Bone marrow (tissue), 2 donors: ENCODE measurements at regions not wholly inside any gene's neighbourhood (a gene's known extent, or its start where the extent isn't known, plus 50 kb on each side); places are given as distances from the start of the nearest gene placed in this dataset.

Experiments
- DNase-seq, 2 donors: peaks; one replicate each; lab custom pipeline; 2025; lab: John Stamatoyannopoulos, UW

DNA sequence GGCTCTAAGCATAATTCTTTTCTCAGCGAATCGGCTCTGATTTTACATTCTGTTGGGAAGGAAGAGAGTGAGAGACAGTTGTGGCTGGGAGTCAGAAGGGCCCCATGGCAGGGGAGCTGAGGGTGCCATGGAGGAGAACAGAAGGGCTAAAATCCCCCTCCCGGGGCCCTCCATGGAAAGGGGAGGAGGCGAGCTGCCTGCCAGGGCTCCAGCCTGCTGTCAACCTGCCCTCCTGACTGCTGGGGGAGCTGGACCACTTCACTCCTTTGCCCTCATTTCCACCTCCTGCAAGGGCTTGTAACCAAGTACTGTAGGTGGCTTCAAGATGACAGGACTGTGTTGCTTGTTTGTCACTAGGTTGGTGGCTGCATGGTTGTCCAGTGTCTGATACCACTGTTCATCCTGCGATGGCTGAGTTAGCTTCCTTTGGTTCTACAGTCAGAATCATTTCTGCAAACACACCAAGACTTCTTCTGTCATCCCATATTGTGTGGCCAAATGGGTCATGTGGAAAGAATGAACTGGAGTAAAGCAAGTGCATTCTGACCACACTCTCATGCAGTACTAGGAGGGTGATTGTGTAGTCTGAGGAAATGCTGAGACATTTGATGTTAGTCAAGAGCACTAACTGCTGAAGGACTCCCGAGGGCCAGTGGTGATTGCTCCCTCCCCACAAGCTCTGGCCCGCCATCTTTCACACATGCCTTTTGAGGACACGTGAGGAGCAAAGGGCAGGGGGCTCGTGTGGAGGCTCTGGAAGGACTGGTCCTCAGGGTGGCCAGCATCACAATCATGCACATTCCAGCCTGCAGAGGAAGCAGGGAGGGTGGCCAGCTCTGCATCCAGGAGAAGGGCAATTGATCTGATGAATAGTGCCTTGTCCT lies 307.2 kb downstream of the GADD45G start:
- DNase-seq: no peak

DNA sequence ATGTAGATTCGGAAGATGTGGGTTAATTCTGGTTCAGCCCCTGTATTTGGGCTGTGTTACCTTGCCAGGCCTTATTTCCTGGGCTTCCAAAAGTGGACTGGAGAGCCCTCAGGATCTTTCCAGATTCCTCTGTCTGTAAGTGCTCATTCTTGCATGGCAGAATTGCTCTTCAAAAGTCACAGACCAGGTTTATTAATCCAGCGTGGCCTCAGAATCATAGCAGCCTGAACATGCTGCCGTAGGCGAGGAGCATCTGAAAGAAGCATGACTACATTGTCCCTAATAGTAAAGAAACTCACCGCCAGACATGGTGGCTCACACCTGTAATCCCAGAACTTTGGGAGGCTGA lies 307.8 kb downstream of the GADD45G start:
- DNase-seq: no peak

DNA sequence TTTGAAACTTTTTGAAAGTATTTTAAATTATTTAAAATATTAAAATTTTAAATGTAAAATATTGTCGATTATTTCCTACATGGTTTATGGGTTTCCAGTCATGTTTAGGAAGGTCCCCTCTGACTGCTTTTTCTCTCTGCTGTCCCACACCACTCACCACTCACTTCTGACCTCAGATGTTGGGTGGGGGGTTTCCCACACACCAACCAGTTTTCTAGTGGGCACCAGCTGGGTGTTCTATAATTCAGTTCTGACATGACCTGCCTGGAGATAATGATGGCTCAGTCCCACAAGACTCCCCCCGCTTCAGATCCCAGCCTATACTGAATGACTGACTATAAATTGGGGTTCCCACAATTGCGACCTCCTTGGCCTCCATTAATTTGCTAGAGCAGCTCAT lies 310.4 kb downstream of the GADD45G start:
- no peak for DNase-seq

DNA sequence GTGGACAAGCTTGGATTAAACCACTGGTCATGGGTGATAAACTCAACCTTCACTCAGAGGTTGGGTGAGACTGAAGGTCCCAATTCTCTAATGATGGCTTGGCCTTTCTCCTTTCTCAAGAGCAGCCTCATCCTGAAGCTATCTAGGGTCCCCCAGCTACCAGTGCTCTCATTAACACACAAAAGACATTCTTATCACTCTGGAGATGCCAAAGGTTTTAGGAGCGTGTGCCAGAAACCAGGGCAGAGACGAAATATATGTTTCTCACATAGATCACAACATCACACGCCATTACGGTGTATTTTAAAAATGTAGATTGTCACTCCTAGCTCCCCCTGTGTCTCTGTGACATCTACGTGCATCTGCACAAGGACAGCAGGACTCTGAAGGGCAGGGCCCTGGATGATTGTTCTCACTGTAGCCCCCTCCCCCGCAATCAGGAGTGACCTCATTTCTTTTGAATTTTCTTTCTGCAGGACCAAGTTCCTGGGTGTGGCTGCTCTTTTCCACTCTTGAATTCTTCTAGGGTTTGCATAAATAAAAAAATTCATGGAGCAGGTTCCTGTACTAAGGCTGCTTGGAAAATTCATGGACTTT lies 311.3 kb downstream of the GADD45G start:
- no peak for DNase-seq

DNA sequence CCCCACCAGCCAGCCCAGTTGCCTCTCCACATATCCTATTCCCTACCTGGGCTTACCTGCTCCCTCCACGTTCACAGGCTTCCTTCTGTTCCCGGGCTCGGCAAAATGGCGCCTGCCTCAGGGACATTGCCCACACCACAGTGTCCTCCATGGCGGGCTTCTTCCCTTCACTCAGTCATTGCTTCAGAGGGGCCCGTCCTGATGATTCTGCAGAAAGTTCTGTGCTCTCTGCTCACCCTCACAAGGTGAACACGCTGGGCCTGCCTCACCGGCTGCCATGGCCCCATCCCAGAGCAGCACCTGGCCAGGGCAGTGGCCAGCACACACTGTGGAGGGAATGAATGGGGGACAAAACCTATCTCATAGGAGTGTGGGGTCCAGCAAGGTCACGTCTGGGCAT lies 313.0 kb downstream of the GADD45G start:
- DNase-seq: no peak

DNA sequence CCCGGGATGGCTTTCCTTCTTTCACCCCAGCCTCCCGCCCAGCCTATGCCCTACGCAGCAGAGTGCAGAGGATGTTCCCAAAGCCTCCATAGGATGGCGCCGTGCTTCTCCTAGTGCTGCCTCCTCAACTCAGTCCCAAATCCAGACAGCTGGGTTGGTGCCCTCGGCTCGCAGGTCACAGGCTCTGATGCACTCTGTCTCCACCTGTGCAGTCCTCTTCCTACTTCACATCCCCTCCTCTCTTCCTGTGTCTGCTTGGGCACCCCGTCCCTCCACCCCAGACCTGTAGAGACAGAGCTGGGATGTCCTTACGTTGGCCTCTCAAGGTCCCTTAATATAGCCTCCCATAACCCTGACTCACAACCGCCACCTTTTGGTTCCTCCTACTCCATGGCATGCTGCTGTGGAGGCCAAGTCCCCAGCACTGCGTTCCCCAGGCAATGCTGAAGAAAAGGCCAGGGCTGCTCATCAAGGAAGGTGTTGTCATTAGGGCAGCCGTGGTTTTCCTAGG lies 314.4 kb downstream of the GADD45G start:
- DNase-seq: peak in 1 of 2 donors; percentile 39

DNA sequence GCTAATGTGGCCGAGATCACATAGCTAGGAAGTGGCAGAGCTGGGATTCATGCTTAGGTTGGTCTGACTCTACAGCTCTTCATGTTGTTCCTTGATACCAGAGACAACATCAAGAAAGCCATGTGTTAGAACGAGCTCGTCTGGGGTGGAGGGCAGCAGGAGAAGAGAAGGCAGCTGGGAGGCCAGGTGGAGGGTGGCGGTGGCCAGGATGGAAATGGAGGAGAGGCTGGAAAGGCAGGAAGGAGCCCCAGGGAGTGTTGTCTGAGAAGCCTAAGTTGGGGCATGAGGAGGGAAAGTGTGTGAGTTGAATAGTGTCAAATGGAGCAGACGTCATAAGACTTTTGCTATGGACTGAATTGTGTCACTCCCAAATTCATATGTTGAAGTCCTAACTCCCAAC lies 315.3 kb downstream of the GADD45G start:
- no peak for DNase-seq

DNA sequence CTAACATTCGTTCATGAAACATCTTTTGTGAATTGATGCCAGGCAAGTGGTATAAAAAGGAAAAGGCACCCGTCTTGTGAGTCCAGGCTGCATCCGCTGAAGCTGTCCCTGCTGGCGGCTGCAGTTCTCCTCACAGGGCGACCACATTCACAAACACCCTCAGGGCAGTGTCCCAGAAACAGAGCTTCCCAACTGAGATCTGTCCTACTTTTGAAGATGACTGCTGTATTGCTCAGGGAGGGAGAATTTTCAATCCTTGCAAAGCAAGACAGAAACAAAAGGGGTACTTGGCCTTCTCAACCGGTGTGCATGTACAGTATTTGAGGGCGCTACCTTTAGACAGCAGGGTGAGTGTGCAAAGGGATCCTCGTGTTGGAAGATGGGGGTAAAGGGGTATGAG lies 316.1 kb downstream of the GADD45G start:
- no peak for DNase-seq

DNA sequence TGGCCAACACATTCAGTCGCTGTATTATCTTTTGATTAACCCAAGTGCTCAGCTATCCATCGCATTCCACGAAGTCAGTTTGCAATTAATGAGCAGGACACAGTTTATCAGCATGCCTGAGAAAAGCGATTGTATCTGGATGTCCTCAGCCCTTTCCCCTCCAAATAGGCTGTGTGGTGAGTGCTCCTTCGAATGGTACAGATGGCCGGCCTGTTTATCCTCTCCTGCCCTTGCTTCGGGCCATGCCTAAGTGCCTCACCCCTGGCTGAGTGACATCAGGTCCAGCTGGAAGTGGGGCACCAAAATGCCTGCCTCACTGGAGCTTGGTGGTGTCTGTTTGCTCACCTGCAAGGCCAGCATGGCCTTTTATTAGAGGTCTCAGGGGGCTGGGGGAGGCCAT lies 317.3 kb downstream of the GADD45G start:
- no peak for DNase-seq

DNA sequence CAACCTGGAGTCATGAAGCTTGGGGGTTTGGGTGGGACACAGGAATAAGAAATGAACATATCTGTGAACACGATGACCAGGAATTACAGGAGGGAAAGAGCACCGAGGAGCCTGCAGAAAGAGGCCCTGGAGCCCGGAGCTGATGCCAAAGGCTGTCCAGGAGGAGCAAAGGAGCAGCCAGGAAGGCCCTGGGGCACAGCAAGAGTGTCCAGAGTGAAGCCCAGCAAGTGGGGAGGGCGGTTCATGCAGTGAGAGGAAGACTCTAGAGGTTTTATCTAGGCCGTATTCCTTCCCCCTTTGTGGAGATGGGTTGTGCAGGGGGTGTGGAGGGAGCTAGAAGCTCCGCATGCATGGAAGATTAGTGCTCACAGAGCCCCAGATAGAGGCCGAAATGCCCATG lies 318.4 kb downstream of the GADD45G start:
- no peak for DNase-seq

DNA sequence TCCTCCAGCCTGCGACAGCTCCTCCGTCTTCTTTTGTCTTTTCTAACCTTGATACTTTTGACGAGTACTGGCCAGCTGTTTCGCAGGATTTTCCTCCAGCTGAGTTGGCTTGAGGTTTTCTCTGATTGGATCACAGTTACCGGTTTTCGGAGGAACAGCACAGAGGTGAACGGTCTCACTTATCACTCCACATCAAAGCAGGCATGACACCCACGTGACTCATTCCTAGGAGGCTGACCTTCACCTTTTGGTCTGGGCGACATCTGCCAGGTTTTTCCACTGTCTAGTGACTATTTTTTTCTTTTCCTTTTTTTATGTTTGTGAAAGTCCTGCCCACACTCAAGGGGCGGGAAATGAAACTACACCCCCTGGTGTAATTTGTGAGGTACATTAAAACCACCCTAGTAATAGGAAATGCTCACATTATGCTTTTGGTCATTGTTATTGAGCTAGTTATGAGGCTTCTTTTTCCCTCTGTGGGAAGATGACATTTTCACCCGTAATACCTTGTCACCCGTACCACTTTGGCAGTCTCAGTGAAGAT lies 319.2 kb downstream of the GADD45G start:
- DNase-seq: no peak

DNA sequence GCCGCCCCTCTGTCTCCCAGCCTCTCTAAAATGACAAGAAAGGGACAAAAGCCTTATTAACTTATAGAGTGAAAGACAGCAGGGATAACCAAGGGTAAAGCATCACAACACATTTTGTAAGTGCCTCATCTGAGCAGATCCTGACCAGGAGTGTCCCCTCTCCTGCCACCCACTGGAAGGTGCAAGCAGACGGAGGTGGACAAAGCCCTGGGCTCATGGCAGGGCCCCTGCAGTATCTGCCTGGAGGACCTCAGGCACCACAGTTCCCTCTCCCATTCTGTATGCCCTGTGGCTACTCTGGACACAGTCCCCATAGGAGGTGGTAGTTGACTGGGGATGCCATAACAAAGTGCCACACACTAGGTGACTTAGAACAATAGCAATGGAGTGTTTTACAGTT lies 319.8 kb downstream of the GADD45G start:
- no peak for DNase-seq

DNA sequence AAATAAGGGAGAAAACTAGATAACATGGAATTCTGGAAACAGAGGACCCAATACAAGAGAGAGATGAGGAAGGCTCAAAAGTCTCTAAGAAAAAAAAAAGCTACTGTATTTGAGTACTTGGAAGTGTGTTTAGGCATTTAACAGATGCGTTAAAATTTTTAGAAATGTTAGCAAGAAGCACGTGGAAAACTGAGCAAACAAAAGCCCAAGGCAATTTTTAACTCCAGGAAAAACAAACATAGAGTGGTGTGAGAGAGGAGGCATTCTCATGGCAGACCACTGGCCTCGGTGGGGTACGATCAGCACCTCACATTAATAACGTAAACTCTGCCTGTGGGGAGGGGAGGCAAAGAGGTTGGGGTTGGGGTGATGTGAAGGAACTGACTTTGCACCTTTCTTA lies 321.4 kb downstream of the GADD45G start:
- DNase-seq: no peak

DNA sequence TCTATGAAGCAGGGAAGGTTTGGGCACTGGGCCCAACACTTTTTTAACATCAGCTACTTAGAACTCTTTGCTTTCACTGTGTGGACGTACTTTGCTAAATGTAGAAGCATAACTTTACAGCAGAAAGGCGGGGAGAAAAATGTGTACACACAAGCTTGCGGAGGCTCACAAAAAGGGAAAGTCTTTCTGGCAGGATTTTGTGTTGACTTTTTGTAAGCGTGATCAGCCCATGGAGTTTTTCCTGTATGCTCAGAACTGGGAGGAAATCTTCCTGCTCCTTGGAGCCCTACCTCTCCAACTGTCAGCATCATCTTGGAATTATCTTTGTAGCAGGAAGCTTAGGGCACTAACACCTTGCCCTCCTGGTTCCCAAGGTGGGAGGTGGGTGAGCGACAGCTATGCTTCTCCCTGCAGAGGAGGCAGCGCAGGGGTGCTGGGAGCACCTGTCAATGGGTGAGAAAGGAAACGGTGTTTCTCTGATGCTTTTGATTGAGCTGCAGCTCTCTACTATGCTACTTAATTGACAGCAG lies 321.9 kb downstream of the GADD45G start:
- DNase-seq: no peak

DNA sequence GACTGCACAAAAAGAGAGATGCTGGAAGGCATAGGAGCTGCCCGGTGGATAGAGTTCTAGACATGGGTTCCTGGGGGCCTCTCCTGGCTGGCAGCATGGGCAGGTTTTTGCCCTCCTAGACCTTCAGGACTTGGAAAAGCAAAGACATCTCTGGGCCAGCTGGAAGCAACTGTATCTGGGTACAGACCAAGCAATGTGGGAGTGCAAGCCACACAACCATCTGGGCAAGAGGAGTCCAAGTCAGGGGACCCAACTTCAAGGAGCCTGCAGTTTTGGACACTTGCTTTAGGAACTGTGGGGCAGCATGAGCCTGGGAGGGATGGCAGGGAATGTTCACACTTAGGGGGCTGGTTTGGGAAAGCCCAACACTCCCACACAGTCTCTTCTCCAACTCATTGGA lies 323.3 kb downstream of the GADD45G start:
- no peak for DNase-seq

DNA sequence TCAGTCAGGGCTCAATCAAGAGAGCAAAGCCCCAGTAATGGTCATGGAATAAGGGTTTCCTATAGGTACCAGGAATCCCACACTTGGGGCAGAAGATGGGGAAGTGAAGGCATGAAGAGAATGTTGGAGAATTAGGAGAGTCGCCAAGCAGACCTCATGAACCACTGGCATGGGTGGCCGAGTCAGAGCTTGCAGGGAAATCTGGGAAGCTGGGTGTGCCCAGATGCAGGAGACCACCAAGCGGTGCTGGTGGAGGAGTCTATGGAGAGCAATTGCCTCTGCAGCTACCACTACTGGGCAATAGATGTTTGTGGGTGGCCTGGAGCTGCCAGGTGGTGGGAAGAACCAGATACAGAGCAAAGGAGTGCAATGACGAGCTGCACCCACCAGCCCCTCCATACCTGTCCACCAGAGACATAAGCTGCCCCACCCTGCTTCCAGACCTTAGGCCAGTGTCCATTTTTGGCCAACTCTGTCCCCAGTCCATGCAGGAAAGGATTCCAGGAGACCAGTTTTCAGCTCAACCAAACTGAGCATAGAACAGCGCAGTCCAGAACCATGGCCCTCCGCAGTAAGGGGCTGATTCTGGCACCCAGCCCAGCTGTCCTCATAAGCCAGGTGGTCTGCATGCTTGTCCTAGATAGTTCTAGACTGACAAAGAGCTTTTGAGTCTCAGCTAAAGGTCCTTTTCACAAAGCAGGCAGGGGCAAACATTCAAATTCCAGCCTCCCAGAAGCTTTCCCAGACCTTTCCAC lies 323.9 kb downstream of the GADD45G start:
- DNase-seq: no peak

DNA sequence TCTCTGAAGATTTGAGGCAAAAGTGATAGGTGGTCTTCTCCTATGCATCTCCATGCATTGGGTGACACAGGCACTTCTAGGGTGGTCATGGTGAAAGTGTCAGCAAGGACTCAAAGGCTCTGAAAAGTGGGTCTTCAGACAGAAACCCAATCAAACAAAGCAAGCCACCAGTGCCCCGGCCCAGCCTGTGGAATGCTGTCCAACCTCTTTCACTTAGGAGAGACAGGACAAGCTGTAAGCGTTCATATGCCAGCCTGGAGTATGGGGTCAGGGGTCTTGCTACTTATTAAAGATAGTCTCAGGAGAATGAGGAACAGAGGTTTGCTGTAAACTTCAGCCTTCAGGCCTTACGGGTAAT lies 324.5 kb downstream of the GADD45G start:
- DNase-seq: no peak

DNA sequence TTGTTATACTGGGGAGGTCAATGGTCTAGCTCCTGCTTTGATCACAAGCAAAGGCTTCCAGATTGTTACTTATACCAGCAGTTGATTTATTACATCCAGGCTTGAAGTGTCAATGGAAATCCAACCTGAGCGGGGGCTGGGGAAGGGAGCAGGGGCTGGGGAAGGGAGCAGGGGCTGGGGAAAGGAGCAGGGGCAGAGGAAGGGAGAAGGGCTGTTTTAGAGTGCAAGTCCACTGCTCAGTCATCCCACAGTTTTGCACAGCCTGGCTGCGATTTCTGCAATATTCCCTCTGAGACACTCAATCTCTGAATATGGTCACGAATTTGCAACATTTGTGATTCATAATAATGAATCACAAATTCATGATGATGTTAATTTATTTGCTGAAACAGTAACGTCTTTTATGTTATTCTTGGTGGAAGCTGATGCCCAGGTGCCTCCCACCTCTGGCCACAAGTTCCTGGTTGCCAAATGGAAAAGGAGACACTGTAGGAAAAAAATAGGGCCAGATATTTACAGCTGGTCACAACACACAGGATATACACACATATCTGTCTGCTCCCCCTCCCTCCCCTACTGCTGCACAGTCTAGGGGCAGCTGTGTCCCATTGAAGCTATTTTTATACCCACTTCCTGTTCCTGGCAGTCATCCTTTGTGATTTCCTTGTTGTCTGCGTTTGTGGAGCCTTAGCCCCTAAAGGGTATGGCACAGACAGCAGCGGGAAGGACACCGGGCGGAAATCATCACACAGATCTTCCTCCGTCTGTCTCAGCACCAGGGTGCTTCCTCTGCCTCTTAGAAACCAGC lies 325.1 kb downstream of the GADD45G start:
- DNase-seq: peak in 1 of 2 donors; percentile 52

DNA sequence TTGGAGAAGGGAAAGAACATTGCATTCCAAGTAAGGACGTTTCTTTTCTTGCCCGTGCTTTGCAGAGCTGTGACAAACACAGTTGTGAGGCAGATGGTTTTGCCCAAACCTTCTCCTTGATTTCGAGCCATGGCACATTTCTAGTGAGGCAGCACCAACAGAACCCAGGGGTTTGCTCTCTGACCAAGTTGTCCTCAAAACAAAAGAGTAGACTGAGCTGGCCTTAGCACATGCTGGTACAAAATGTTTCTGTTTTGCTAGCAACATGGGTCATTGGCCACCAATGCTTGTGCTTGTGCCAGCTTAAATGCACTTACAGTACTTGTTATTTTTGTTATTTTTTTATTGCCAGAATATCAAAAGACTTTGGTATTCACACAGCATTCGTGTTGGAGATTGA lies 328.8 kb downstream of the GADD45G start:
- DNase-seq: no peak

DNA sequence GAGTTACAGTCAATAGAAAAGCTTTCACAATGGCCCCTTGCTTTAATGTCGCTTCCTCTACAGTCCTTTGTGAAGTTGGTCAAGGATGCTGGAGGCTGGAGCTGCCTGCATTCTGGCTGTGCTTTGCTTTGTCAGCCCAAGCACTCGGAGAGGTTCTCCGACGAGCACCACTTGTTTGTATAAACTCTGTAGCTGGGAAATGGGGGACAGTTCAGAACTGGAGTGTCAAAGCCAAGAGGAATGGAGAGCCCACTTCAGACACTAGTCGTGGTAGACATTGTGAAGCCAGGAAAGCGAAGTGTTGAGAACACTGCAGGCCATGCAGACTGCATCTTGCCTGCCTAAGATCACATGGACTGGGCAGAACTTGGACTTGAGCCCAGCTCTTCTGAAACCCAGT lies 330.3 kb downstream of the GADD45G start:
- no peak for DNase-seq

DNA sequence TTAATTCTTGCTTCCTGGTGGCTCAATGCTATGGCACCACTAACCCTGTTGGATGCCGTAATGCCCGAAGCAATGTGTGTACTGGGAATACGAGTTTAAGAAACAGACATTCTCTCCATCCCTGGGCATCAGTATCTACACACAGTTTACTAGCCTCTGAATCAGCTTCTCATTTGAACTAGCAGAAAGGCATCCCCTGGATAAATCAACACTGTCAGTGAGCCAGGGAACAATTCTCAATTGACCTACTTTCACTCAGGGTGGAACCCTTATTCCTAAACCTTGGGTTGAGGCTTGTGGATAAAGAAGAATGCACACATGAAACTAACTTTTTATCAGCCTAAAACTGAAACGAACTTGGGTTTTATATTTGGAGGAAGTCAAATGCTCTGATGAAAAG lies 331.0 kb downstream of the GADD45G start:
- no peak for DNase-seq

DNA sequence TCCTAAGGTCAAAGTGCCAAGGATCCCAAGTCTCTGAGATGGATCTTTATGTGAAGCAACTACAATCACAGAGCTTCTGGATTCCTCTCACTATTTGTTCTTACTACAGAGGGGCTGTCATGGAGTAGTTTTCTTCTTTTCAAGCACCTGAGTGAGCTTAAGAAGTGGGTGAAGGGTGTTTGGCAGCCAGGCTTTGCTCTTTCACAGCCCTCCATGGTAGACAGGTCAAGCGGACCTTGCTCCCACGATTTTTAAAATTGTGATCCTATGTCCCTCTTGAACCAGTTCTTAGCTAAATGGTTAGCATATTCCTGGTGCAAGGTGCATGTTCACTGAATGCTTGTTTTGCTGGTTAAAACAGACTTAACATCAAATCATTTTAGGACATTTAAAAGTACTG lies 332.2 kb downstream of the GADD45G start:
- no peak for DNase-seq
